HEK293 (cell line): ENCODE measurements at regions not wholly inside any gene's neighbourhood (a gene's known extent, or its start where the extent isn't known, plus 50 kb on each side); places are given as distances from the start of the nearest gene placed in this dataset.
A peak's percentile ranks its signal among the peaks of the same experiment; 100 is the strongest.

Experiments
- CTCF ChIA-PET: fragments of 350-600 bp; formaldehyde crosslinking; extraction: SDS; loops from one replicate; lab custom pipeline; 2021; ENCODE audit warnings: antibody characterized with exemption; lab: Yijun Ruan, JAX
- POLR2A ChIA-PET: fragments of 300-600 bp; formaldehyde crosslinking; extraction: SDS; loops from one replicate; lab custom pipeline; 2020; ENCODE audit warnings: antibody characterized with exemption, inconsistent platforms; lab: Yijun Ruan, JAX
- H3K27ac ChIP-seq: fragments of 200-500 bp; sonication (Bioruptor generic); 2 replicates; pipeline ENCODE4 v1.5.1; 2014; ENCODE audit warnings: low read depth, low read length, control low read depth, inconsistent platforms; ENCODE audit errors: extremely low read depth
- H3K36me3 ChIP-seq, 2 experiments: fragments of 200-500 bp in 1 of 2; sonication (Bioruptor generic) in 1 of 2; 1 replicate in 1 of 2; 2 replicates in 1 of 2; pipeline ENCODE4 v1.5.1; 2014 to 2017; ENCODE audit warnings: inconsistent platforms in 2 of 2, low read length in 2 of 2; ENCODE audit not compliant: control insufficient read depth in 2 of 2, insufficient read depth in 1 of 2
- H3K4me1 ChIP-seq: fragments of 200-500 bp; sonication (Bioruptor generic); 2 replicates; pipeline ENCODE4 v1.5.1; 2014; ENCODE audit warnings: mild to moderate bottlenecking, low read length, inconsistent platforms; ENCODE audit not compliant: control insufficient read depth, insufficient read depth
- H3K4me3 ChIP-seq: 2 replicates; pipeline ENCODE4 v1.5.1; 2011; ENCODE audit warnings: low read depth, mild to moderate bottlenecking, control low read depth, low read length, moderate library complexity
- H3K9me3 ChIP-seq: fragments of 200-500 bp; sonication (Bioruptor generic); 2 replicates; pipeline ENCODE4 v1.5.1; 2014; ENCODE audit warnings: low read depth, low read length, inconsistent platforms; ENCODE audit not compliant: control insufficient read depth, insufficient read depth
- ATF2 ChIP-seq: fragments of 450-650 bp; formaldehyde crosslinking; IDR thresholded peaks from 2 replicates; pipeline ENCODE4 v1.5.1; 2016; ENCODE audit warnings: missing biosample characterization, missing genetic modification characterization, low read depth
- HOXA7 ChIP-seq: sonication (generic); formaldehyde crosslinking; IDR thresholded peaks from 2 replicates; pipeline ENCODE4 v1.8.1; 2022; ENCODE audit warnings: missing genetic modification reagents, borderline replicate concordance
- HOXC10 ChIP-seq: sonication (generic); formaldehyde crosslinking; IDR thresholded peaks from 2 replicates; pipeline ENCODE4 v1.8.1; 2023; ENCODE audit warnings: mild to moderate bottlenecking, missing genetic modification reagents
- KLF16 ChIP-seq: fragments of 450-650 bp; formaldehyde crosslinking; IDR thresholded peaks from 2 replicates; pipeline ENCODE4 v1.5.1; 2017; ENCODE audit warnings: missing biosample characterization, missing genetic modification characterization
- KLF7 ChIP-seq: fragments of 450-650 bp; formaldehyde crosslinking; IDR thresholded peaks from 2 replicates; pipeline ENCODE4 v1.5.1; 2016; ENCODE audit warnings: missing biosample characterization, missing genetic modification characterization, borderline replicate concordance
- MYNN ChIP-seq: fragments of 450-650 bp; formaldehyde crosslinking; IDR thresholded peaks from 2 replicates; pipeline ENCODE4 v1.5.1; 2016; ENCODE audit warnings: missing biosample characterization, missing genetic modification characterization, borderline replicate concordance
- REPIN1 ChIP-seq: fragments of 450-650 bp; formaldehyde crosslinking; IDR thresholded peaks from 2 replicates; pipeline ENCODE4 v1.5.1; 2017; ENCODE audit warnings: missing biosample characterization, missing genetic modification characterization, low read depth
- SALL2 ChIP-seq: fragments of 450-650 bp; formaldehyde crosslinking; IDR thresholded peaks from 2 replicates; pipeline ENCODE4 v1.5.0; 2017; ENCODE audit warnings: missing biosample characterization, mild to moderate bottlenecking, missing genetic modification characterization, borderline replicate concordance
- ZBTB17 ChIP-seq: fragments of 450-650 bp; formaldehyde crosslinking; IDR thresholded peaks from 2 replicates; pipeline ENCODE4 v1.5.1; 2016; ENCODE audit warnings: missing biosample characterization, missing genetic modification characterization
- ZNF10 ChIP-seq: fragments of 450-650 bp; formaldehyde crosslinking; IDR thresholded peaks from 2 replicates; pipeline ENCODE4 v1.5.1; 2017; ENCODE audit warnings: missing biosample characterization, missing genetic modification characterization
- ZNF138 ChIP-seq: fragments of 450-650 bp; formaldehyde crosslinking; IDR thresholded peaks from 2 replicates; pipeline ENCODE4 v1.5.1; 2016; ENCODE audit warnings: missing biosample characterization, missing genetic modification characterization, borderline replicate concordance
- ZNF155 ChIP-seq: fragments of 450-650 bp; formaldehyde crosslinking; IDR thresholded peaks from 2 replicates; pipeline ENCODE4 v1.5.1; 2016; ENCODE audit warnings: missing biosample characterization, missing genetic modification characterization
- ZNF174 ChIP-seq: fragments of 450-650 bp; formaldehyde crosslinking; IDR thresholded peaks from 2 replicates; pipeline ENCODE4 v1.5.0; 2017; ENCODE audit warnings: missing biosample characterization, mild to moderate bottlenecking, missing genetic modification characterization
- ZNF202 ChIP-seq: fragments of 450-650 bp; formaldehyde crosslinking; IDR thresholded peaks from 2 replicates; pipeline ENCODE4 v1.5.1; 2016; ENCODE audit warnings: missing biosample characterization, missing genetic modification characterization, borderline replicate concordance
- ZNF266 ChIP-seq: fragments of 450-650 bp; formaldehyde crosslinking; IDR thresholded peaks from 2 replicates; pipeline ENCODE4 v1.5.1; 2016; ENCODE audit warnings: missing biosample characterization, missing genetic modification characterization, low read depth
- ZNF341 ChIP-seq: fragments of 450-650 bp; formaldehyde crosslinking; IDR thresholded peaks from 2 replicates; pipeline ENCODE4; 2016; ENCODE audit warnings: low read depth, missing biosample characterization, missing genetic modification characterization
- ZNF48 ChIP-seq: fragments of 450-650 bp; formaldehyde crosslinking; IDR thresholded peaks from 2 replicates; pipeline ENCODE4 v1.5.1; 2016; ENCODE audit warnings: missing biosample characterization, missing genetic modification characterization
- ZNF555 ChIP-seq: fragments of 450-650 bp; formaldehyde crosslinking; conservative IDR thresholded peaks from 2 replicates; pipeline ENCODE4 v1.5.1; 2017; ENCODE audit warnings: missing biosample characterization, mild to moderate bottlenecking, missing genetic modification characterization, inconsistent platforms
- ZNF654 ChIP-seq: fragments of 450-650 bp; formaldehyde crosslinking; IDR thresholded peaks from 2 replicates; pipeline ENCODE4 v1.5.1; 2016; ENCODE audit warnings: low read depth, missing biosample characterization, missing genetic modification characterization
- ZNF658 ChIP-seq: fragments of 450-650 bp; formaldehyde crosslinking; IDR thresholded peaks from 2 replicates; pipeline ENCODE4; 2016; ENCODE audit warnings: missing biosample characterization, missing genetic modification characterization
- ZNF776 ChIP-seq: fragments of 450-650 bp; formaldehyde crosslinking; IDR thresholded peaks from 2 replicates; pipeline ENCODE4 v1.5.0; 2017; ENCODE audit warnings: missing biosample characterization, missing genetic modification characterization, borderline replicate concordance

GRCh38 chr19:56951672-56952071, 111.1 kb upstream of the PEG3 start:
- no peak overlapping the region for H3K27ac ChIP-seq
- H3K4me1 ChIP-seq: no peaks in the 10 kb centered on the region
- TF ChIP-seq ZNF10 (tag by site-specific recombination) (peak; percentile 93), REPIN1 (tag by site-specific recombination) (no peak)
- no peak overlapping the region for H3K4me3 ChIP-seq
- CTCF ChIA-PET: no interaction called here
- POLR2A ChIA-PET: no interaction called here
- H3K36me3 ChIP-seq: no peaks in the 10 kb centered on the region; a peak in 1 of 3 replicates
- no peaks in the 10 kb centered on the region for H3K9me3 ChIP-seq

DNA sequence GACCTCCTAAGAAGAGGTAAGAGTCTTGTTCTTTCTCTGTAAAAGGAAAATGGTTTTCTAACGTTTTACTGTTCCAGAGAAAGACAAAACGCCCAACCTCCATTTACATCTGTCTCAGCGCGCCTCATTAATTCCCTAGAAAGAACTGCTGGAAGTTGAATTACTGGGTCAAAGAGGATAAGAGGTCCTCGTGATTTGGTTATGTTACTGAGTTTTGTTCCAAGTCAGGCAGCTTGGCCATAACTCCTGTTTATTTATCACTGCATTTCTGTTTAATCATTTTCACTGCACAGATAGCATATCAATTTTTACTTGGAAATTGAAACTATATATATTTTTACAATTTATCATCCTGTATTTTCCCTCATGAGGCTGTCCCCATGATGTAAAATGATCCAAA, 112.9 kb upstream of the PEG3 start:
- H3K9me3 ChIP-seq: no peaks in the 10 kb centered on the region

DNA sequence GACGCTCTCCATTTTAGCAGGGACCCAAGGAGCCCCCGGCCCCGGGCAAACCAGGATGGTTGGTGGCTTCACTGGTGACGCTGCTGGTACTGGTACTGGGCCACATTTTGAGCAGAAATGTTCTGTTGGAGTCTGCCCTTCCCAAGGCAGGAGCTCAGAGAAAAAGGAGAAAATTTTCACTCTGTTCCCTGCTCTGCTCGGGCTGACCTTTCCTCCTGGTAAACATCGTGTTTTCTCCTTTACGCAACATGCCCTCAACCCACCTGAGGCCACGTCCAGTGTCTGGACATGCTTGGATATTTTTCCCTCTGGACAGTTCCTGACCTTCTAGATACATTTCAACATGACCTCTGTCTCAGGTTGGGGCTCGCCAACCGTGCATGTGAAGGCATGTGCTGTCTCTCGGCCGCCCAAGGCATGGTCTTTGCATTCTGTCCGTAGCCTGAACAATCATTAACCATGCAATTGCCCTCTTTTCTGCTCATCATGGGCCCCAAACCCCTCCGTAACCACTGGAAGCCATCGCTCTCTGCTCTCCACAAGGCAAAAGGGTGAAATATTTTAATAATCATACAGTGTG, 115.2 kb upstream of the PEG3 start:
- ChIA-PET POLR2A (no interaction called here), CTCF (no interaction called here)
- Histone ChIP-seq H3K36me3 (no peaks in the 10 kb centered on the region), H3K27ac (no peak overlapping the region), H3K9me3 (no peaks in the 10 kb centered on the region), H3K4me3 (no peak overlapping the region), H3K4me1 (no peaks in the 10 kb centered on the region)
- no peak for TF ChIP-seq KLF16 (tag by site-specific recombination)
- no peak for TF ChIP-seq ZNF155
- no peak for TF ChIP-seq KLF7 (tag by site-specific recombination)
- TF ChIP-seq ZNF138 (tag by site-specific recombination): no peak
- no peak for TF ChIP-seq ZNF654 (tag by site-specific recombination)

More for the DNA sequence above, 112.9 kb upstream of the PEG3 start:
- ChIA-PET CTCF (no interaction called here), POLR2A (no interaction called here)
- Histone ChIP-seq H3K4me1 (no peaks in the 10 kb centered on the region), H3K27ac (no peak overlapping the region), H3K4me3 (no peak overlapping the region), H3K36me3 (no peaks in the 10 kb centered on the region; a peak in 1 of 3 replicates)
- TF ChIP-seq ZNF776: no peak
- no peak for TF ChIP-seq HOXA7 (CRISPR knock-in tag)
- no peak for TF ChIP-seq ZNF555 (tag by site-specific recombination)
- no peak for TF ChIP-seq ZNF174 (tag by site-specific recombination)
- TF ChIP-seq ZBTB17 (tag by site-specific recombination): no peak
- no peak for TF ChIP-seq SALL2 (tag by site-specific recombination)
- TF ChIP-seq ZNF48: no peak
- TF ChIP-seq ZNF202: no peak
- TF ChIP-seq ATF2 (tag by site-specific recombination): no peak
- no peak for TF ChIP-seq ZNF658
- TF ChIP-seq HOXC10: no peak
- no peak for TF ChIP-seq ZNF341 (tag by site-specific recombination)
- TF ChIP-seq ZNF266 (tag by site-specific recombination): no peak
- no peak for TF ChIP-seq MYNN (tag by site-specific recombination)
